ENCODE measurements at regions not wholly inside any gene's neighbourhood (a gene's known extent, or its start where the extent isn't known, plus 50 kb on each side); places are given as distances from the start of the nearest gene placed in this dataset.

DNA sequence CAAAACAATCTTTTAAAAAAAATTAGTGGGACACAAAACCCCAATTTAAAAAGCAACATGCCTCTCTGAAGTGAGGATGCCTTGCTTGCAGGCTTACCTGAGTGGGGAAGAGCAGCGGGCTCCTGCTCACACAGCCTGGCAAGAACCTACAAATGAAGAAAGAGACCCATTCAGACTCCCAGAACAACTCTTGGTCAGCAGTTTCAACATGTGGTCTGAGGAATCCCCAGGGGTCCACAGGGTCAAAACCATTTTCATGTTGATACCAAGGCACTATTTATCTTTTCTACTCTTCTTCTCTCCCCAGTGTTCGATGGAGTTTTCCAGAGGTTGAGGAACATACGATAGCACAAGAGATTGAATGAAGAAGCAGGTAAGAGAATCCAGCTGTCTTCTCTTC lies 55.9 kb downstream of the SIPA1L2 start:
- TF ChIP-seq, protein P1, sequence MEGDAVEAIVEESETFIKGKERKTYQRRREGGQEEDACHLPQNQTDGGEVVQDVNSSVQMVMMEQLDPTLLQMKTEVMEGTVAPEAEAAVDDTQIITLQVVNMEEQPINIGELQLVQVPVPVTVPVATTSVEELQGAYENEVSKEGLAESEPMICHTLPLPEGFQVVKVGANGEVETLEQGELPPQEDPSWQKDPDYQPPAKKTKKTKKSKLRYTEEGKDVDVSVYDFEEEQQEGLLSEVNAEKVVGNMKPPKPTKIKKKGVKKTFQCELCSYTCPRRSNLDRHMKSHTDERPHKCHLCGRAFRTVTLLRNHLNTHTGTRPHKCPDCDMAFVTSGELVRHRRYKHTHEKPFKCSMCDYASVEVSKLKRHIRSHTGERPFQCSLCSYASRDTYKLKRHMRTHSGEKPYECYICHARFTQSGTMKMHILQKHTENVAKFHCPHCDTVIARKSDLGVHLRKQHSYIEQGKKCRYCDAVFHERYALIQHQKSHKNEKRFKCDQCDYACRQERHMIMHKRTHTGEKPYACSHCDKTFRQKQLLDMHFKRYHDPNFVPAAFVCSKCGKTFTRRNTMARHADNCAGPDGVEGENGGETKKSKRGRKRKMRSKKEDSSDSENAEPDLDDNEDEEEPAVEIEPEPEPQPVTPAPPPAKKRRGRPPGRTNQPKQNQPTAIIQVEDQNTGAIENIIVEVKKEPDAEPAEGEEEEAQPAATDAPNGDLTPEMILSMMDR (IDR thresholded peaks at IDR 0.05), result no peak

DNA sequence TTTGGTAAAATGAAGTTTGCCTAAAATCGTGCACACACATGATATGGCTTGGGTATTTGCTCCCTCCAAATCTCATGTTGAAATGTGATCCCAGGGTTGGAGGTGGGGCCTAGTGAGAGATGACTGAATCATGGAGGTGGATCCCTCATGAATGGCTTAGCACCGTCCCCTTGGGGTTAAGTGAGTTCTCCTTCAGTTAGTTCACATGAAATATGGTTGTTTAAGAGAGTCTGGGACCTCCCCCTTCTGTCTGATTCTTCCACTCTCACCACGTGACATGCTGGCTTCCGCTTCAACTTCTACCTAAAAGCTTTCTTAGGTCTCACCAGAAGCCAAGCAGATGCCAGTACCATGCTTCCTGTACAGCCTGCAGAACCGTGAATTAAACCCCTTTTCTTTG lies 58.4 kb downstream of the SIPA1L2 start:
- TF ChIP-seq, protein P1 (IDR thresholded peaks at IDR 0.05), result no peak

DNA sequence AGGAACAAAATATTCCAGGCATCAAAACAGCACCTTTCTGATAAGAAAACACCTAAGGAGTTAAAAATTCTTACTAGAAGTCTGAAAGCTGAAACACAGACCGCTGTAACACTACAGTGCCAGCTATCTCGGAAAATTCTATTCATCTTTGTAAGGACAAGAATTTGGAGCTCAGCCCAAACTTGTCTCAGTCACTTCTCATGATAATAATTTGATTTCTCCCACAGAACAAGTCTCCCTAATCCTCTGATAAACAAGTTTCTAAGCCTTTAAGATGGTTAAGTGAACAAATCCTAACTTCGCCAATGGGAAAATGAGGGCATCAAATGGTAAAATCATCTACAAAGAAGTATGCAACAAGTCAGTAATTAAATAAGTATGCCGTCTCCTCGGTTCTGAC lies 59.9 kb downstream of the SIPA1L2 start:
- TF ChIP-seq, protein P1 (IDR thresholded peaks at IDR 0.05), result no peak

DNA sequence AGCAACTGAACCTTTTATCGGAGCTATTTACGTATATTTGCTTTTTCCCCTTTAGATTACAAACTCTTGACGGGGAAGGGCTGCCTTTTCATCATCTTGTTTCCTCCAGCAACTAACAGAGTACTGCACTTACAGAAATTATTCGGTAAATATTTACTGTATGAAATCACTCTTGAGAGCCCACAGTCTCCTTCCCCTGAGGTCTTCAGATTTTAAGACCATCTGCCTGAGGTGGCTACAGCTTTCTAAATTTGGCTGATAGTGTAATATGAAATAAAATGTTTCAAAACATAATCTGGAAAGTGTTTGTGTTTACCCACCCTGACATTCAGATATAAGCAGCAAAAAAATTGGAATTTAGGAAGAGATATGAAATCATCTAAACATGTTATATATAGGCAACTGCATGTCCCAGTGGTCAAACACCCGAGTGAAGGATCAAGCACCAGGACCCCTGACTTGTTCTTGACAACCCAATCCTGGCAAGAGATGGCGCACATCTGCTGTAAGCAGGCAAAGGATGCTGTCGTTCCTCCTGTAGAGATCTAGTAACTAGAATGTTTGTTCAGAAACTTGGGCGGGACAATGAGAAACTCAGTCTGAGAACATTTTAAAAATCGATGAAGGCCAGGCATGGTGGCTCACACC lies 60.9 kb downstream of the SIPA1L2 start:
- TF ChIP-seq, protein P1 (IDR thresholded peaks at IDR 0.05), result no peak

DNA sequence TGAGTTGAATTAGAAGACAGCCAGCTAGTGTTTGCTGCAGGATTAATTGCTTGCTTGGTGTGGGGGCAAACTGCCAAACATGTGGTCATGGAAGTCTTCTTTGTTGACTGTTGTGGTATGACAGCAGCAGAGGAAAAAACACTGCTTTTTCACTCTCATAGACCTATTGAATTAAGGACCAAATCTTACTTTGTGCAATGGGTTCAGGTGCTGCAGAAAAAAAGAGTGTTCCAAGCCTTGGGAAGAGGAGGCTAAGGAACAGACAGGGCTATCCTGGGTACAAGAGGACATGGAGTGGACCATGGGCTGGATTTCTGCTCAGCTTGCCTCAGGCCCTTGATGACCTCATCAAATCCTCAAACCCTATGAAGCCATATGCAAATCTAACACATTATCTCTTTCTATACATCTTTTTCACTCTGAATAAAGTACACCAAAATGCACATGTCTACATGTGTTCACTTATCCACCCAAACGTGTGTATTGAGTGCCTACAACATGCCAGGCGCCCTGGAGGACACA lies 61.5 kb downstream of the SIPA1L2 start:
- TF ChIP-seq, protein P1 (IDR thresholded peaks at IDR 0.05), result no peak

DNA sequence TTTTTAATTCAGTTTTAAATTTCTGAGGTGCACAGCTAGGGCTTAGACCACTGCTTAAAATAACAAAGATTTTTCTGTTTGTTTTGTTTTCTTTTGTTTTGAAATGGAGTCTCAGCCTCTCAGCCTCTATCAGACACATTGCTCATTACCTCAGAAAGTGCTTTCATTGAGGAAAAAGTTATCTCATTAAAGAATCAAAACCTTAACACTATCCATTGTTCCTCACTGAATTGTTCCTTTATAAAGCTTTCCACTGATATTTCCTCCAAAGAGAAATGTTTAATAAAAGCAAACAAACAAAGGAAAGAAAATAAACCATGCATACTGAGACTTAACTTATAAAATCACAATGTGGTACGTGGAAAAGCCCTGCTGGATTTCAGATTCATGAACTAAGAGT lies 63.8 kb downstream of the SIPA1L2 start:
- TF ChIP-seq, protein P1 (IDR thresholded peaks at IDR 0.05), result no peak

DNA sequence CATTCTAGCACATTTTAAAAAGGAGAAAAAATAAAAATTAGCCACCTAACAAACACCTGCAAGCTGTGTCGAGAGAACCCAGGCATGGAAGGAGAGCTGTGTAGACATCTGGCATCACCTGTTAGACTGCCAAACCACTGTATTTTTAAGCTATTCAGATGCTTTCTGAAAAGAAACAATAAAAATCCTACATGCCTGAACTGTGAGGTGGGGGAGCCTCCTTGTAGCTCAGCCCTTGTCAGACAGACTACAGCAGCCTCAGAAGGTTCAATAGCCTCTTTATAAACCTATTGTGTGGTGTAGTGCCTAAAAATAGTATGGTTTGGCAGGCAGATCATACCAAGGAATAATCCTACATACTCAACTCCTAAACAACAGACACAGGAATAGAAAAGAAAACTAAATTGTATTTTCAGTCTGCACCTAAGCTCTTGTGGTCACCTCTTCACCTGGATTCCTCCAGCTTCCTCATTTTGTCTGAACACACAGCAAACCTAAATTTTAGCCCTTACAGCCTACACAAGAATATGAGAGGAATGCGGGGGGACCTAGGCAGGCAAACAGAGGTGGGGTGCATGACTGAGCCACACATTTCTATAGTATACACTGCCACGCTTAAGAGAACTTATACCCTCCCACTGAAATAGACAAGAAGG lies 67.0 kb downstream of the SIPA1L2 start:
- TF ChIP-seq, protein P1 (IDR thresholded peaks at IDR 0.05), result no peak

Measured in LNCAP (cell line).